PC-9 (cell line): ENCODE measurements at regions not wholly inside any gene's neighbourhood (a gene's known extent, or its start where the extent isn't known, plus 50 kb on each side); places are given as distances from the start of the nearest gene placed in this dataset.

Source experiments
- BruUV-seq: library from RNA; stranded (reverse); fragments of 400-500 nt; replicated peaks from 2 replicates; lab custom pipeline; 2021; lab: Mats Ljungman, UMichigan
- CTCF ChIA-PET: fragments of 300-600 bp; sonication (Branson Sonifier 250); formaldehyde crosslinking; loops from one replicate; lab custom pipeline; 2022; ENCODE audit warnings: antibody characterized with exemption; lab: Charles Lee
- POLR2A ChIA-PET: fragments of 300-600 bp; sonication (Branson Sonifier 250); formaldehyde crosslinking; loops from one replicate; lab custom pipeline; 2022; ENCODE audit warnings: antibody characterized with exemption; ENCODE audit not compliant: unreplicated experiment; lab: Charles Lee
- DNase-seq, 2 experiments: peaks; one replicate each; pipeline versions ENCODE4 v3.0.0 to v3.0.0-alpha.2; 2015 to 2022; ENCODE audit warnings: mixed read lengths in 1 of 2
- H2AFZ ChIP-seq: fragments of 200-600 bp; sonication (generic); 2 replicates; pipeline ENCODE4 v1.8.1; 2017; ENCODE audit warnings: antibody characterized with exemption
- H3F3A ChIP-seq: fragments of 200-600 bp; sonication (generic); 2 replicates; pipeline ENCODE4 v1.8.1; 2017; ENCODE audit warnings: antibody characterized with exemption, mild to moderate bottlenecking, low read depth; ENCODE audit not compliant: insufficient read depth
- H3K27ac ChIP-seq: fragments of 200-600 bp; sonication (generic); 2 replicates; pipeline ENCODE4 v1.6.1; 2016; ENCODE audit warnings: mixed run types
- H3K27me3 ChIP-seq: fragments of 200-600 bp; sonication (generic); 2 replicates; pipeline ENCODE4 v1.6.1; 2016; ENCODE audit warnings: low read depth, mixed run types; ENCODE audit not compliant: insufficient read depth
- H3K36me3 ChIP-seq: fragments of 200-600 bp; sonication (generic); 2 replicates; pipeline ENCODE4 v1.6.1; 2016; ENCODE audit warnings: low read depth, mixed run types
- H3K4me1 ChIP-seq: fragments of 200-600 bp; sonication (generic); replicated peaks from 2 replicates; pipeline ENCODE4 v1.6.1; 2016; ENCODE audit warnings: mixed run types; ENCODE audit not compliant: insufficient read depth
- H3K4me2 ChIP-seq: fragments of 200-600 bp; sonication (generic); 2 replicates; pipeline ENCODE4 v1.6.1; 2017; ENCODE audit warnings: mixed run types
- H3K4me3 ChIP-seq: fragments of 200-600 bp; sonication (generic); 2 replicates; pipeline ENCODE4 v1.6.1; 2016; ENCODE audit warnings: mixed run types
- H3K79me2 ChIP-seq: fragments of 200-600 bp; sonication (generic); 2 replicates; pipeline ENCODE4 v1.6.1; 2017; ENCODE audit warnings: low read depth, mixed run types
- H3K9me2 ChIP-seq: fragments of 200-600 bp; sonication (generic); 2 replicates; pipeline ENCODE4 v1.8.1; 2017; ENCODE audit warnings: mild to moderate bottlenecking; ENCODE audit not compliant: insufficient read depth
- H3K9me3 ChIP-seq: fragments of 200-600 bp; sonication (generic); 2 replicates; pipeline ENCODE4 v1.8.1; 2016; ENCODE audit warnings: low read depth; ENCODE audit not compliant: insufficient read depth
- H4K20me1 ChIP-seq: fragments of 200-600 bp; sonication (generic); 2 replicates; pipeline ENCODE4 v1.8.1; 2017; ENCODE audit not compliant: insufficient read depth
- EZH2 ChIP-seq: fragments of 200-600 bp; sonication (generic); IDR thresholded peaks from 2 replicates; pipeline ENCODE4 v1.8.0; 2017; ENCODE audit warnings: antibody characterized with exemption, low read depth
- intact Hi-C: fragments of 100-400 bp; cut with micrococcal nuclease; formaldehyde crosslinking; loops from one replicate; pipeline ENCODE4 v1.10.0; 2022; ENCODE audit not compliant: unreplicated experiment
- TF ChIP-seq, protein P1 (sequence below): fragments of 200-600 bp; sonication (generic); conservative IDR thresholded peaks from 2 replicates; pipeline ENCODE4 v1.6.1; 2017; ENCODE audit warnings: mixed run types, antibody characterized with exemption, mild to moderate bottlenecking, moderate library complexity

GRCh38 chr11:71324788-71325417, 72.5 kb upstream of the SHANK2 start:
- no peak for TF ChIP-seq EZH2
- TF ChIP-seq, protein P1, sequence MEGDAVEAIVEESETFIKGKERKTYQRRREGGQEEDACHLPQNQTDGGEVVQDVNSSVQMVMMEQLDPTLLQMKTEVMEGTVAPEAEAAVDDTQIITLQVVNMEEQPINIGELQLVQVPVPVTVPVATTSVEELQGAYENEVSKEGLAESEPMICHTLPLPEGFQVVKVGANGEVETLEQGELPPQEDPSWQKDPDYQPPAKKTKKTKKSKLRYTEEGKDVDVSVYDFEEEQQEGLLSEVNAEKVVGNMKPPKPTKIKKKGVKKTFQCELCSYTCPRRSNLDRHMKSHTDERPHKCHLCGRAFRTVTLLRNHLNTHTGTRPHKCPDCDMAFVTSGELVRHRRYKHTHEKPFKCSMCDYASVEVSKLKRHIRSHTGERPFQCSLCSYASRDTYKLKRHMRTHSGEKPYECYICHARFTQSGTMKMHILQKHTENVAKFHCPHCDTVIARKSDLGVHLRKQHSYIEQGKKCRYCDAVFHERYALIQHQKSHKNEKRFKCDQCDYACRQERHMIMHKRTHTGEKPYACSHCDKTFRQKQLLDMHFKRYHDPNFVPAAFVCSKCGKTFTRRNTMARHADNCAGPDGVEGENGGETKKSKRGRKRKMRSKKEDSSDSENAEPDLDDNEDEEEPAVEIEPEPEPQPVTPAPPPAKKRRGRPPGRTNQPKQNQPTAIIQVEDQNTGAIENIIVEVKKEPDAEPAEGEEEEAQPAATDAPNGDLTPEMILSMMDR = no peak
- Histone ChIP-seq H3K27me3 (no peaks in the 10 kb centered on the region), H3K4me1 (no peaks in the 10 kb centered on the region), H3K9me2 (no peaks in the 10 kb centered on the region), H3K79me2 (no peaks in the 10 kb centered on the region), H3K27ac (no peak overlapping the region), H2AFZ (no peak overlapping the region), H3K36me3 (no peaks in the 10 kb centered on the region), H3K4me2 (no peak overlapping the region), H3F3A (no peaks in the 10 kb centered on the region), H4K20me1 (no peaks in the 10 kb centered on the region), H3K4me3 (no peak overlapping the region), H3K9me3 (no peaks in the 10 kb centered on the region)
- ChIA-PET POLR2A (no interaction called here), CTCF (no interaction called here)
- intact Hi-C loops = no loop called here
- no TSS peak for BruUV-seq
- DNase-seq = no peak

DNA sequence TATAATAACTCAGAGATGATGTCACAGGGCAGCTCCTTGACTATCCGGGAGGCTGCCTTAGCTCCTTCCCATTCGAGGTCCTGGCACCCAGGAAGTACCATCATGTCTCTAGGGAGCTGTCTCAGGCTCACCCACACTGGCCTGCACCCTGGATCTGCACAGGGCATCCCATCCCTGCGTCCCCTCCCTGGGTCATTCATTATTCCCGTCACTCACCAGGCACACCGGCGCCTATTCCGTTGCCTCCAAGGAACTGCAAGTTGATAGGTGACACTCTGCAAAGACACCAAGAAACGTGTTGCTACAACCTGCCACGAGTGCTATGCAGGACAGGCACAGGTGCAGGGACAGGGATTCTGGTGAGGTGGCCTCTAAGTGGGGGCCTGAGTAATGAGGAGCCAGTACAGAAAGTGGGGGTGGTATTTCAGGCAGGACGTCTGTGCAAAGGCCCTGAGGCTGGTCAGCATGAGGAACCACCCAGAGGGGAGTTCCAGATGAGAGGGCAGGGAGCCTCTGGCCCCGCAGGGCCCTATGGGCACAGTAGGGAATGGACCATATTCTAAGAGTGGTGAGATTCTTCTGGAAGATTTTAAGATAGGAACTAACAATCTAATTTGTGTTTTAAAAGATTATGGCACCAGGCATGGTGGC, 71.6 kb upstream of the SHANK2 start:
- intact Hi-C loops = no loop called here
- Histone ChIP-seq H3K4me3 (no peak overlapping the region), H3F3A (no peaks in the 10 kb centered on the region), H2AFZ (no peak overlapping the region), H3K36me3 (no peaks in the 10 kb centered on the region), H3K27ac (no peak overlapping the region), H3K9me2 (no peaks in the 10 kb centered on the region), H3K9me3 (no peaks in the 10 kb centered on the region), H3K4me1 (no peaks in the 10 kb centered on the region), H3K4me2 (no peak overlapping the region), H4K20me1 (no peaks in the 10 kb centered on the region), H3K79me2 (no peaks in the 10 kb centered on the region), H3K27me3 (no peaks in the 10 kb centered on the region)
- ChIA-PET POLR2A (no interaction called here), CTCF (no interaction called here)
- no peak for DNase-seq
- BruUV-seq = no TSS peak
- no peak for TF ChIP-seq EZH2
- TF ChIP-seq, protein P1 = no peak

- no TSS peak for BruUV-seq
- TF ChIP-seq, protein P1 = no peak
- TF ChIP-seq EZH2 = no peak
- no peaks in the 10 kb centered on the region for H4K20me1 ChIP-seq
- no peak for DNase-seq
- POLR2A ChIA-PET = no interaction called here
- CTCF ChIA-PET = no interaction called here
- H3K9me3 ChIP-seq = no peaks in the 10 kb centered on the region
- H2AFZ ChIP-seq = no peak overlapping the region
- H3K9me2 ChIP-seq = no peaks in the 10 kb centered on the region
- H3K36me3 ChIP-seq = no peaks in the 10 kb centered on the region
- H3K79me2 ChIP-seq = no peaks in the 10 kb centered on the region
- no peak overlapping the region for H3K27ac ChIP-seq
- no peaks in the 10 kb centered on the region for H3K27me3 ChIP-seq
- no peaks in the 10 kb centered on the region for H3K4me1 ChIP-seq
- H3K4me2 ChIP-seq = no peak overlapping the region
- H3F3A ChIP-seq = no peaks in the 10 kb centered on the region
- no peak overlapping the region for H3K4me3 ChIP-seq
- intact Hi-C loops = no loop called here
Observed at GRCh38 chr11:71322861-71323582, 70.6 kb upstream of the SHANK2 start.
